OCI-LY3 (cell line): ENCODE measurements at regions not wholly inside any gene's neighbourhood (a gene's known extent, or its start where the extent isn't known, plus 50 kb on each side); places are given as distances from the start of the nearest gene placed in this dataset.

Experiments
- CTCF ChIP-seq: fragments of 200-600, 300-600 bp; sonication (generic); IDR thresholded peaks from 2 replicates; pipeline ENCODE4 v1.5.1; 2014; ENCODE audit warnings: antibody characterized with exemption, low read length, low read depth
- EZH2phosphoT487 ChIP-seq: fragments of 200-600 bp; shearing (Covaris generic); IDR thresholded peaks from 2 replicates; pipeline ENCODE4 v1.6.1; 2018; ENCODE audit warnings: antibody characterized with exemption, mixed run types, low read depth

- no peak for TF ChIP-seq CTCF
- no peak for TF ChIP-seq EZH2phosphoT487
Measured at GRCh38 chr4:137378393-137378792, 153.9 kb downstream of the PCDH18 start.
